Aorta (tissue), 5 donors: ENCODE measurements at regions not wholly inside any gene's neighbourhood (a gene's known extent, or its start where the extent isn't known, plus 50 kb on each side); places are given as distances from the start of the nearest gene placed in this dataset.
"Not testable (repeated sequence)": the region's sequence is repeated elsewhere in the genome, so short reads cannot be mapped to it uniquely, and the experiment has no call there.

Experiments
- ATAC-seq: fragments of 200-7000 bp; cut with Tn5 transposase; one replicate; pipeline ENCODE4 v1.9.1; 2022; ENCODE audit warnings: moderate library complexity; ENCODE audit not compliant: low FRiP score
- DNase-seq, 2 donors: peaks; one replicate each; pipeline ENCODE4 v3.0.0-alpha.2; 2020
- H3K27ac ChIP-seq, 2 donors: one replicate each; pipeline ENCODE4 v1.5.1; 2013; ENCODE audit warnings: low read length in 2 of 2, mild to moderate bottlenecking in 2 of 2, moderate library complexity in 2 of 2, control low read depth in 1 of 2, inconsistent platforms in 1 of 2, low read depth in 1 of 2
- H3K27me3 ChIP-seq, 2 donors: one replicate each; pipeline ENCODE4 v1.6.1; 2013; ENCODE audit warnings: control low read depth in 1 of 2, low read length in 1 of 2, mild to moderate bottlenecking in 1 of 2, moderate library complexity in 1 of 2; ENCODE audit not compliant: insufficient read depth in 2 of 2, control insufficient read depth in 1 of 2
- H3K36me3 ChIP-seq, 2 donors: one replicate each; pipeline ENCODE4 v1.6.1; 2013; ENCODE audit warnings: control low read depth in 1 of 2, low read length in 1 of 2, mild to moderate bottlenecking in 1 of 2; ENCODE audit not compliant: insufficient read depth in 2 of 2, control insufficient read depth in 1 of 2
- H3K4me1 ChIP-seq, 2 donors: one replicate each; pipeline ENCODE4 v1.6.1; 2013; ENCODE audit warnings: low read length in 2 of 2, control low read depth in 1 of 2, mild to moderate bottlenecking in 1 of 2, moderate library complexity in 1 of 2; ENCODE audit not compliant: insufficient read depth in 2 of 2, control insufficient read depth in 1 of 2
- H3K4me3 ChIP-seq, 2 donors: one replicate each; pipeline ENCODE4 v1.5.1; 2013; ENCODE audit warnings: low read length in 2 of 2, control low read depth in 1 of 2, mild to moderate bottlenecking in 1 of 2
- H3K9me3 ChIP-seq: one replicate; pipeline ENCODE4 v1.6.1; 2013; ENCODE audit warnings: mild to moderate bottlenecking, low read length; ENCODE audit not compliant: control insufficient read depth
- WGBS, 2 donors: extraction: QIAGEN DNeasy Blood & Tissue Kit; methylation state at CpG; one replicate each; pipeline ENCODE4 v1.1.7; 2013; 5-methylcytosine and 5-hydroxymethylcytosine counted together
- intact Hi-C, 2 donors: fragments of 100-400 bp; cut with DNase I; formaldehyde crosslinking; loops; one replicate each; pipeline versions ENCODE4 v1.14.2 to v1.15.0; 2022
- donor health status: healthy with polysubstance abuse.
- donor health status: Bipolar disorder and iron deficiency.
- donor health status: DM: no; HTN: no; CAD: no.
- donor health status: DM: no; HTN: no; CAD: no.
- donor health status: DM: yes; HTN: yes; CAD: no.

- H3K9me3 ChIP-seq, intact Hi-C loops, H3K36me3 ChIP-seq, H3K27ac ChIP-seq, ATAC-seq, H3K27me3 ChIP-seq, H3K4me3 ChIP-seq, H3K4me1 ChIP-seq, DNase-seq: not testable (repeated sequence)
- 59 to 61% methylated on average over 2 of the region's 2 CpGs for WGBS, 2 donors
Observed at GRCh38 chr10:37008276-37008675, 117.1 kb upstream of the ANKRD30A start.

DNA sequence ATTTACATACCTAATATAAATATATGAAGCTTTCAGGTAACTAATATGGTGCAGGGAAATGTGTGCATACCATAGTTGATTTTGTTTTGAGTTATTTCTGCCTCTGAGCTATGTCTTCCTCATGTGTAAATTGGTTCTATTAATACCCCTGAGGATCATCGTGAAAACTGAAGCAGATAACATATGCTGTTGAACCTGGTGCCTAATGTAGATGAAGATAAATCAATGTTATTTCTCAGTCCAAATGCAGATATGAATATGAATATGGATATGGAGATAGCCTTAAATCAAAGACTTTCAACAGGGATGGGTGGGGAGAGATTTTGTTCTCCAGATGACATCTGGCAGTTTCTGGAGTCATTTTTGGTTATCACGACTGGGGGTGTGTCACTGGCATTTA lies 122.3 kb upstream of the ANKRD30A start:
- Histone ChIP-seq H3K4me3 (no peak overlapping the region), H3K27ac (no peak overlapping the region), H3K4me1 (no peaks in the 10 kb centered on the region), H3K9me3 (no peaks in the 10 kb centered on the region), H3K27me3 (no peaks in the 10 kb centered on the region), H3K36me3 (no peaks in the 10 kb centered on the region)
- no peak for ATAC-seq
- no peak for DNase-seq
- intact Hi-C loops = no loop called here
- 54 to 62% methylated on average over 2 of the region's 2 CpGs for WGBS, 2 donors

DNA sequence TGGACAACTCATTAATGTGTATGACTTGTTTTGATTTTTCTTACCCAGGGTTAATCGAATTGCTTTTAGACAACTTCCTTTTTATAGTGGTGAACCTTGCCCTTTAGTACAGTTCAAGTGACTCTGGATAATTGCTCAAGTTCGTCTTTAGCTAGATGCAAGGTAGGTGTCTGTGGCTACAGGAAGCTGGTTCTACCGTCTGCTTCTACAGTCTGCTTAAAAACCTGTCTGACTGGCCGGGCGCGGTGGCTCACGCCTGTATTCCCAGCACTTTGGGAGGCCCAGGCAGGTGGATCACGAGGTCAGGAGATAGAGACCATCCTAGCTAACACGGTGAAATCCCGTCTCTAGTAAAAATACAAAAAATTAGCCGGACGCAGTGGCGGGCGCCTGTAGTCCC lies 129.6 kb upstream of the ANKRD30A start:
- WGBS, 2 donors = 87 to 89% methylated on average over 14 of the region's 14 CpGs

GRCh38 chr10:36994886-36995285 lies 130.5 kb upstream of the ANKRD30A start:
- H3K4me1 ChIP-seq = no peaks in the 10 kb centered on the region
- H3K9me3 ChIP-seq = no peaks in the 10 kb centered on the region
- no peak for ATAC-seq
- no peak for DNase-seq
- 90% methylated on average over 10 of the region's 10 CpGs for WGBS, 2 donors
- H3K4me3 ChIP-seq = no peak overlapping the region
- no peaks in the 10 kb centered on the region for H3K36me3 ChIP-seq
- intact Hi-C loops = no loop called here
- no peak overlapping the region for H3K27ac ChIP-seq
- H3K27me3 ChIP-seq = no peaks in the 10 kb centered on the region

More for the DNA sequence above, 129.6 kb upstream of the ANKRD30A start:
- H3K9me3 ChIP-seq, intact Hi-C loops, H3K4me1 ChIP-seq, DNase-seq, H3K36me3 ChIP-seq, H3K4me3 ChIP-seq, ATAC-seq, H3K27ac ChIP-seq, H3K27me3 ChIP-seq: not testable (repeated sequence)

- no peak for DNase-seq
- WGBS, 2 donors = 91 to 92% methylated on average over 12 of the region's 12 CpGs
- H3K27ac ChIP-seq = no peak overlapping the region
- ATAC-seq = no peak
- no peaks in the 10 kb centered on the region for H3K36me3 ChIP-seq
- H3K27me3 ChIP-seq = no peaks in the 10 kb centered on the region
- H3K4me1 ChIP-seq = no peaks in the 10 kb centered on the region
- intact Hi-C loops = no loop called here
- H3K4me3 ChIP-seq = no peak overlapping the region
- peaks cover 1% of the 10 kb centered on the region for H3K9me3 ChIP-seq
Observed at GRCh38 chr10:36989233-36989632, 136.2 kb upstream of the ANKRD30A start.

DNA sequence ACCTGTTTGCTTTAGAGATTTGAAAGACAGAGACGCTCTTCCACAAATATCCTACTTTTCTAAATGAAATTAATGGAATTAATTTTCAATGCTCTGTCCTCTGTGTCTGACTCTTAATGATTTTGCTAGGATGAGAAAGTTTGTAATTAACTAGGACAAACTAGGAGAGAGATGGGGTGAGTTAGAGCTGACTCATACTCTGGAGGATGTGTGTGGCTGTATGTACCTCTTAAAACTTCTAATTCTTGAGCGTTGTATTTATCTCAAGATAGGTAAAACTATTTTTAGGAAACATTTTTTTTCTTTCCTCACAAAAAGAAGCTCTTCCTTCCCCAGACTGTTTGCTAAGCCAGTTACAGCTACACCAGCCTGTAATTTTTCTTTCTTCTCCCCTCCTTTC lies 178.8 kb upstream of the ANKRD30A start:
- Histone ChIP-seq H3K27ac (no peak overlapping the region), H3K4me3 (no peak overlapping the region), H3K36me3 (no peaks in the 10 kb centered on the region), H3K27me3 (no peaks in the 10 kb centered on the region), H3K4me1 (no peaks in the 10 kb centered on the region), H3K9me3 (no peaks in the 10 kb centered on the region)
- ATAC-seq (no peak), DNase-seq (no peak)
- 57 to 64% methylated on average over 2 of the region's 2 CpGs for WGBS, 2 donors
- intact Hi-C loops = no loop called here

GRCh38 chr10:36943544-36943943 lies 181.9 kb upstream of the ANKRD30A start:
- Histone ChIP-seq H3K36me3 (no peaks in the 10 kb centered on the region), H3K9me3 (no peaks in the 10 kb centered on the region), H3K4me1 (no peaks in the 10 kb centered on the region), H3K27ac (no peak overlapping the region), H3K27me3 (no peaks in the 10 kb centered on the region), H3K4me3 (no peak overlapping the region)
- ATAC-seq (no peak), DNase-seq (peak in 1 of 2 donors; percentile 40)
- 72 to 73% methylated on average over 12 of the region's 12 CpGs for WGBS, 2 donors
- intact Hi-C loops = no loop called here

GRCh38 chr10:36942616-36943015 lies 182.8 kb upstream of the ANKRD30A start:
- no peak for ATAC-seq
- Histone ChIP-seq H3K4me3 (no peak overlapping the region), H3K27me3 (no peaks in the 10 kb centered on the region), H3K4me1 (no peaks in the 10 kb centered on the region), H3K27ac (no peak overlapping the region), H3K36me3 (no peaks in the 10 kb centered on the region), H3K9me3 (no peaks in the 10 kb centered on the region)
- DNase-seq = no peak
- WGBS, 2 donors = 84 to 89% methylated on average over 8 of the region's 8 CpGs
- intact Hi-C loops = no loop called here

- ATAC-seq (no peak), DNase-seq (no peak)
- Histone ChIP-seq H3K27ac (no peak overlapping the region), H3K27me3 (no peaks in the 10 kb centered on the region), H3K9me3 (no peaks in the 10 kb centered on the region), H3K4me1 (no peaks in the 10 kb centered on the region), H3K36me3 (no peaks in the 10 kb centered on the region), H3K4me3 (no peak overlapping the region)
- intact Hi-C loops = no loop called here
- WGBS, 2 donors = 78 to 81% methylated on average over 2 of the region's 2 CpGs
Observed at GRCh38 chr10:36903040-36903439, 222.4 kb upstream of the ANKRD30A start.
